Stomach smooth muscle (tissue), 2 donors: ENCODE measurements at regions not wholly inside any gene's neighbourhood (a gene's known extent, or its start where the extent isn't known, plus 50 kb on each side); places are given as distances from the start of the nearest gene placed in this dataset.

Experiments used
- H3K27ac ChIP-seq: one replicate; pipeline ENCODE4 v1.7.0; 2013; ENCODE audit warnings: mild to moderate bottlenecking, low read length, inconsistent platforms
- H3K27me3 ChIP-seq, 2 donors: one replicate each; pipeline ENCODE4 v1.7.0; 2013; ENCODE audit warnings: low read length in 2 of 2; ENCODE audit not compliant: insufficient read depth in 2 of 2, control insufficient read depth in 1 of 2
- H3K36me3 ChIP-seq, 2 donors: one replicate each; pipeline ENCODE4 v1.7.0; 2013; ENCODE audit warnings: low read length in 2 of 2; ENCODE audit not compliant: control insufficient read depth in 2 of 2, insufficient read depth in 2 of 2
- H3K4me1 ChIP-seq: one replicate; pipeline ENCODE4 v1.7.0; 2013; ENCODE audit warnings: low read length; ENCODE audit not compliant: control insufficient read depth, insufficient read depth
- H3K4me3 ChIP-seq, 2 donors: one replicate each; pipeline ENCODE4 v1.7.0; 2013; ENCODE audit warnings: low read length in 2 of 2
- H3K9ac ChIP-seq, 2 donors: one replicate each; pipeline ENCODE4 v1.7.0; 2013; ENCODE audit warnings: low read length in 2 of 2, mild to moderate bottlenecking in 1 of 2
- H3K9me3 ChIP-seq, 2 donors: one replicate each; pipeline ENCODE4 v1.7.0; 2013; ENCODE audit warnings: low read length in 2 of 2; ENCODE audit not compliant: control insufficient read depth in 2 of 2
- donor health status: healthy.
- donor health status: Pancreatic carcinoma.

DNA sequence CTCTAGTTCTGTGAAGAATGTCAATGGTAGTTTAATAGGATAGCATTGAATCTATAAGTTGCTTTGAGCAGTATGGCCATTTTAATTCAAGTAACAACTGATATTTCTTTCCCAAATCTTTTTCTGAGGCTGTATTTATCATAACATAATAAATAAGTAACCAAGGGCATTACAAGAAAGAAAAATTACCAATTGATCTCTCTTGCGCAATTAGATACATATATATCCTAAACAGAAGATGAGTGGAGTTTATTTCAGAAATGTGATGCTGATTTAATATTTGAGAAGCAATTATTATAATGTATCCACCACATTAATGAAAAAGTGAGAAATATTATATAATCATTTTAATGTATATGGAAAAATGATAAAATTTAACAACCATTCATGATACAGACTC is 802.5 kb upstream of the AGA start:
- no peak overlapping the region for H3K9ac ChIP-seq
- H3K27me3 ChIP-seq = no peaks in the 10 kb centered on the region
- no peaks in the 10 kb centered on the region for H3K4me1 ChIP-seq
- no peak overlapping the region for H3K4me3 ChIP-seq
- H3K27ac ChIP-seq = no peak overlapping the region
- H3K36me3 ChIP-seq = no peaks in the 10 kb centered on the region
- no peaks in the 10 kb centered on the region for H3K9me3 ChIP-seq

DNA sequence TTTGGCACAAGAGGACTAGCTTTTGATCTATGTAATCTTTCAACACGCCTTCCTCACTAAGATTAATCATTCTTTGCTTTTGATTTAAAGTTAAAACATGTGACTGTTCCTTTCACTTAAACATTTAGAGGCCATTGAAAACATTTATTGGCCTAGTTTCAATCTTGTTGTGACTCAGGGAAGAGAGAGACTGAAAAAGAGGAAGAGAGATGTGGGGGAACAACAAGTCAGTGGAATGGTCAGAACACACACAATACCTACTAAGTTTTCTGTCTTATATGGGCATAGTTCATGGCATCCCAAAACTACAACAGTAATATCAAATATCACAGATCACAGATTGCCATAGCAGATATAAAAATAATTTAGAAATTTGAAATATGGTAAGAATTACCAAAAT is 812.9 kb upstream of the AGA start:
- H3K27ac ChIP-seq = no peak overlapping the region
- H3K27me3 ChIP-seq = no peaks in the 10 kb centered on the region
- no peak overlapping the region for H3K9ac ChIP-seq
- no peaks in the 10 kb centered on the region for H3K9me3 ChIP-seq
- no peaks in the 10 kb centered on the region for H3K4me1 ChIP-seq
- H3K36me3 ChIP-seq = no peaks in the 10 kb centered on the region
- no peak overlapping the region for H3K4me3 ChIP-seq

DNA sequence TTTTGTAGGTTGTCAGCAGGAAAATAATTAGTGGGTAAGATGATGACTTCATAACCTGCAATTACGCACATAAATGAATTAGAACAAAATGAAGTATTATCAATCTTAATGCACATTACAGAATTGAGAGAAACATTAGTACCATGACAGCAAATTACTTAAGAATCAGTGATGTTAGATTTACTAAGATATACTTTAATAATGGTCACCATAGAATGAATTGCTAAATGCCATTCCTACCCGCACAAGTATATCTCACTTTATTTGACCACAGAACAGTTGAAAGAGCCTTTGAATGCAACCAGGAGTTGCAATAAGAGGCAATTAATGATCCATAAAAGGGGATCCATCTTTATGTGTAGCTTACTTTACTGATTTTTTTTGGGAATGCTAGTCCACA is 816.4 kb upstream of the AGA start:
- H3K36me3 ChIP-seq = no peaks in the 10 kb centered on the region
- no peak overlapping the region for H3K27ac ChIP-seq
- no peaks in the 10 kb centered on the region for H3K4me1 ChIP-seq
- H3K9ac ChIP-seq = no peak overlapping the region
- H3K4me3 ChIP-seq = no peak overlapping the region
- no peaks in the 10 kb centered on the region for H3K27me3 ChIP-seq
- no peaks in the 10 kb centered on the region for H3K9me3 ChIP-seq

DNA sequence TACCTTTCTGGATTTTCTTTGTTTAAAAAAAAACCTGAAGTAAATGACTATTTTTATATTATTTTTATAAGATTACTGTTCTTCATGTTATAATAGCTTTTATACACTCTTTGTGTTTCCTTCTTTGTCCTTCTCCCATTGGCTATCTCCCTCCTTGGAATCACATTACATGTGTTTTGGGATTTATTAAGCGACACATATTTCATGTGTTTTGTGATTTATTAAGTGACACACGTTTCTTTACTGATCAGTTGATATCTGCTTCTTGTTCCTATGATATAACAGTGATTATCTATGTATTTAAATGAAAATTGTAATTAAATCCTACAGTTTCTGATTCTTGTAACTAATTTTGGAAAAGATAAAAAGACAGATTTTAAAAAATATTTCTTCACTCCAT is 817.3 kb upstream of the AGA start:
- Histone ChIP-seq H3K9me3 (no peaks in the 10 kb centered on the region), H3K9ac (no peak overlapping the region), H3K27me3 (no peaks in the 10 kb centered on the region), H3K4me3 (no peak overlapping the region), H3K4me1 (no peaks in the 10 kb centered on the region), H3K27ac (no peak overlapping the region), H3K36me3 (no peaks in the 10 kb centered on the region)

DNA sequence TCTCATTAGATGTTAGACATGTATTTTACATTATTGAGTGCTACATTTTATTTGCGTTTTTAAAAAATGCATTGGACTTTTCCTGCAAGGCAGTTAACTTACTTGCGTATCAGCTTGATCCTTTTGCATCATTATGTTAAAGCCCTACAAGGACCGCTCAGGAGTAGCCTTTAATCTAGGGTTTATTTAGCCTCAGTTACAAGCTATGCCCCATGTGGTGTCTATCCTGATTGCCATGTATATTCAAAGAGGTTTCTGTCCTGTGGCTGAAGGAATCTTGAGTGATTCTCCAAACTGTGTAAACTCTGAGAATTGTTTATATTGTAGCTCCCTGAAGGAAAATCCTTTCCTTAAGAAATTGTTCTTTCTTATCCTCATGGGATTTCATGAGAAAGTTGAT is 821.8 kb upstream of the AGA start:
- Histone ChIP-seq H3K4me3 (no peak overlapping the region), H3K4me1 (no peaks in the 10 kb centered on the region), H3K27ac (no peak overlapping the region), H3K9me3 (no peaks in the 10 kb centered on the region), H3K36me3 (no peaks in the 10 kb centered on the region), H3K27me3 (no peaks in the 10 kb centered on the region), H3K9ac (no peak overlapping the region)

DNA sequence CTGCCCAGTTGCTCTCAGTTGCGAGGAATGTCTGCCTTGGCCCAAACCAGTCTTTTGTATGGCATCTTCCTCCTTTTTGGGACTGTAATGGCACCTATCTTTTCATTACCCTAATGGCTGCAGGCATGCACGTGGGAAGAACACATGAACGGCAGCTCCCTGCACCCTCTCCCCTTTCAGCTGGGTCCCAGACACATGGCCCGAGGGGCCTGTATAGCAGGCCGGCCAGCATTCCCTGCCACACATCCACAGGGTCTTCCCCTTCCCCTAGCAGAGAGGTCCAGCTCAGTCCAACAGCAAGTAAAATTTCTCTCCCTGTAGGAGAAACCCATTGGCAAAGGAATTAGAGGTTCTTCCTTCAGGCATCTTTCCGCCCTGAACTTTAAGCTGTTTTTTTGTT is 829.1 kb upstream of the AGA start:
- Histone ChIP-seq H3K9me3 (no peaks in the 10 kb centered on the region), H3K9ac (no peak overlapping the region), H3K27ac (no peak overlapping the region), H3K4me1 (no peaks in the 10 kb centered on the region), H3K4me3 (no peak overlapping the region), H3K36me3 (no peaks in the 10 kb centered on the region), H3K27me3 (no peaks in the 10 kb centered on the region)

DNA sequence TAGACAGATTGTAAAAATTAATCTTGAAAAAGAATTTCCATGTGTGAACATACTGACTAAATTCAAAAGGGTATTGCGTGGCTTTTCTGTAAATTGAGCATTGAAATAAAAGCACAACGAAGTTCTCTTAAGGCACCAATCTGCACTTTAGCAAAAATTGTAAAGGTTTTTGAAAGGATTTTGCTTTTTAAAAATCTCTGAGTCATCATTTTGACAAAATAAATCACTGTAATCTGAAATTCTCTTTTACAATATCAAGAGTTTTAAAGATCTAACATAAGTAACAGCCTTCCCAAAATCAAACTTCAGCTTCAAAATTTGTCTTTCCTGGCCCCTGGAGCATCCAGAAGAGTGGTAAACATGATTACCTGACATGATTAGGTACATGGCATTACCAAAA is 830.9 kb upstream of the AGA start:
- Histone ChIP-seq H3K4me1 (no peaks in the 10 kb centered on the region), H3K4me3 (no peak overlapping the region), H3K9ac (no peak overlapping the region), H3K9me3 (no peaks in the 10 kb centered on the region), H3K36me3 (no peaks in the 10 kb centered on the region), H3K27me3 (no peaks in the 10 kb centered on the region), H3K27ac (no peak overlapping the region)

DNA sequence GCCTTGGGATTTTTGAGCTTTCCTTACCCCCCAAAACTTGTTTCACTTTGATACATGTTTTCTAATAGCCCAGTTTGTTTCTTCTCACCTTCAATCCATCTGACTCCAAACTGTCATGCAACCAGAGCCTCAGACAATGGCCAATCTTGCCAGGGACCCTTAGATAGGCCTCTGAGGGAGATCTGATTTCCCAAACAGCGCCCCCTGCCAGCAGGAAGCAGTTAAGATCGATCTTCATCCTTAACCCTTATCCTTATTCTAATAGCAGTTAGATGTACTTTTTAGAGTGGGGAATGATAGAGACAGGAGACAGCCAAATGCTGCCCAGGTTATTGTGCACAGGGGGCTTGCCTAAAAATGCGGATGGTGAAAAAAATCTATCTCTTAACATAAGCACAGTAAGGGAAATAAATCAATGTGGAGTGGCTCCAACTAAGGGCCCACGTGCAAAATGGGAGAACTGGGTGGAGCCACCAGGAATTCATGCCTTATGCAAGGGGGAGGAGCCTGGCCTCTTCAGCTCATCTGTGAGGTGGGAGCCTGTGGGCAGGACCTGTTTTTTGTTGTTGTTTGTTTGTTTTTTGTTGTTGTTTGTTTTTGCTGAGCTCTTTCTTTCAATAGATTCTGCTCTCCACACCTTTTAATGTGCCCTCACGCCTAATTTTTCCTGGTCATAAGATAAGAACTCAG is 833.6 kb upstream of the AGA start:
- Histone ChIP-seq H3K27me3 (no peaks in the 10 kb centered on the region), H3K4me1 (no peaks in the 10 kb centered on the region), H3K36me3 (no peaks in the 10 kb centered on the region), H3K4me3 (no peak overlapping the region), H3K9ac (no peak overlapping the region), H3K27ac (no peak overlapping the region), H3K9me3 (no peaks in the 10 kb centered on the region)

DNA sequence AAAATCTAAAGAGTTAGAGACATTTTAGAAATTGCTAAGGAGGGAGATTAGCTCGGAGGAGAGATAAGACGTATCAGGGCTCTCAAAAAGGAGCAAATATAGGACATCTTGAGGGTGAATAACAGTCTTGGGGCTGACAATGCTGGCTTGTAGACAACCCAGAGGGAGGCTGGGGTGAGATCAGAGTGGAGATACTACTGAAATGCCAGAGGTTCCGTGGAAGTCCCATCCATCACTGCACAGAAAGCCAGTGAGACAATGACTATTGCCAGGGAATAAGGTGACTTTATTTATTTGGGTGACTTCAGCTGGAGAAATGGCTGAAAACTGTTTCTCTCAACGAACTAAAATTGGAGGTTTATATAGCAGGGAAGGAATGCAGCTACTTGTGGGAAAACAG is 838.1 kb upstream of the AGA start:
- Histone ChIP-seq H3K36me3 (no peaks in the 10 kb centered on the region), H3K27ac (no peak overlapping the region), H3K27me3 (no peaks in the 10 kb centered on the region), H3K9me3 (no peaks in the 10 kb centered on the region), H3K9ac (no peak overlapping the region), H3K4me3 (no peak overlapping the region), H3K4me1 (no peaks in the 10 kb centered on the region)

DNA sequence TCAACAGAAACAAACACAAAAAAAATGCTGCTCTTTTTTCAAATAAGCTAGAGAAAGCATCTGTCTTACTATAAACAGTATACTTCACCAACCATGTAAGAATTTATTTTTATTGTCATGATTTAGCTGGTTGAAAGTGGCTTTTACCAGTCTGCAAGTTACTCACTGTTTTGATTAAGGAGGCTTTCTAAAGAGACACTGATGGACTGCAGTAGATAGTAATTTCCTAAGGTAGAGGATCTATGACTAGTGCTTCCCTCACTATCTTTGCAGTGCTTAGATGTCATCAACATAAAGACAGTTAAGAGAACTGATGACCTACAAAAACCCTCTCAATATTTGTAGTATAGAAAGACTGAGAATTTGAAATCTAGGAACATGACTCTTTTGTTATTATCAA is 846.2 kb upstream of the AGA start:
- Histone ChIP-seq H3K36me3 (no peaks in the 10 kb centered on the region), H3K9ac (no peak overlapping the region), H3K4me3 (no peak overlapping the region), H3K4me1 (no peaks in the 10 kb centered on the region), H3K27ac (no peak overlapping the region), H3K9me3 (no peaks in the 10 kb centered on the region), H3K27me3 (no peaks in the 10 kb centered on the region)

DNA sequence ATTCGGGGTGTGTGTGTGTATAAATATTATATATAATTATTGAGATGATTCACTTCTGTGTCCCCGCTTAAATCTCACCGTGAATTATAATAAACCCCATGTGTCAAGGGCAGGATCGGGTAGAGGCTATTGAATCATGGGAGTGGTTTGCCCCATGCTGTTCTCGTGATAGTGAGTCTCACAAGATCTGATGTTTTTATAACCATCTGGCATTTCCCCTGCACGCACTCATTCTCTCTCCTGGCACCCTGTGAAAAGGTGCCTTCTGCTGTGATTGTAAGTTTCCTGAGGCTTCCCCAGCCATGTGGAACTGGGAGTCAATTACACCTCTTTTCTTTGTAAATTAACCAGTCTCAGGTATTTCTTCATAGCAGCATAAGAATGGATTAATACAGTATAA is 851.4 kb upstream of the AGA start:
- no peak overlapping the region for H3K9ac ChIP-seq
- no peaks in the 10 kb centered on the region for H3K36me3 ChIP-seq
- no peak overlapping the region for H3K4me3 ChIP-seq
- no peaks in the 10 kb centered on the region for H3K9me3 ChIP-seq
- H3K27ac ChIP-seq = no peak overlapping the region
- H3K4me1 ChIP-seq = no peaks in the 10 kb centered on the region
- H3K27me3 ChIP-seq = no peaks in the 10 kb centered on the region
